ENCODE measurements at regions not wholly inside any gene's neighbourhood (a gene's known extent, or its start where the extent isn't known, plus 50 kb on each side); places are given as distances from the start of the nearest gene placed in this dataset.

GRCh38 chr21:14013056-14013603 lies 197.6 kb downstream of the LIPI start:
- TF ChIP-seq POLR2A (IDR thresholded peaks at IDR 0.05; ENCODE audit: low read depth, low read length) (no peak), PAX5 (IDR thresholded peaks at IDR 0.05; ENCODE audit: insufficient read depth, low read length, severe bottlenecking) (no peak), SPI1 (IDR thresholded peaks at IDR 0.05; ENCODE audit: low read depth, low read length) (no peak), POLR2AphosphoS5 (IDR thresholded peaks at IDR 0.05; ENCODE audit: low read depth, low read length) (no peak), TAF1 (IDR thresholded peaks at IDR 0.05; ENCODE audit: low read depth, low read length) (no peak), POU2F2 (IDR thresholded peaks at IDR 0.05; ENCODE audit: low read depth, low read length) (no peak)
